Progenitor cell of endocrine pancreas (in vitro differentiated cells): ENCODE measurements at regions not wholly inside any gene's neighbourhood (a gene's known extent, or its start where the extent isn't known, plus 50 kb on each side); places are given as distances from the start of the nearest gene placed in this dataset.

Experiments used
- DNase-seq: peaks from one replicate; pipeline ENCODE4 v3.0.0; 2021; ENCODE audit warnings: low spot score; ENCODE audit not compliant: unreplicated experiment
- H3K27ac Mint-ChIP-seq: 2 replicates; pipeline ENCODE4 v1.8.0; 2021; ENCODE audit warnings: mild to moderate bottlenecking, moderate library complexity, mixed read lengths
- H3K27me3 Mint-ChIP-seq: 2 replicates; pipeline ENCODE4 v1.8.0; 2021; ENCODE audit warnings: mixed read lengths
- H3K36me3 Mint-ChIP-seq: 2 replicates; pipeline ENCODE4 v1.8.0; 2022; ENCODE audit warnings: mixed read lengths; ENCODE audit not compliant: insufficient read depth
- H3K4me1 Mint-ChIP-seq: 2 replicates; pipeline ENCODE4 v1.8.0; 2021; ENCODE audit warnings: low read depth, mixed read lengths
- H3K4me3 Mint-ChIP-seq: 2 replicates; pipeline ENCODE4 v1.8.0; 2021; ENCODE audit warnings: low read depth, mild to moderate bottlenecking, moderate library complexity, mixed read lengths
- H3K9me3 Mint-ChIP-seq: 2 replicates; pipeline ENCODE4 v1.8.0; 2021; ENCODE audit warnings: low read depth, mixed read lengths
- CTCF ChIP-seq: fragments of 200-600 bp; sonication (generic); IDR thresholded peaks from one replicate; pipeline ENCODE4 v1.5.0; 2021; ENCODE audit warnings: antibody characterized with exemption, mild to moderate bottlenecking; ENCODE audit not compliant: unreplicated experiment

GRCh38 chr20:54820392-54820791 is 345.0 kb downstream of the DOK5 start:
- DNase-seq: no peak
- H3K4me1 Mint-ChIP-seq: no peaks in the 10 kb centered on the region
- H3K36me3 Mint-ChIP-seq: no peaks in the 10 kb centered on the region
- no peak for TF ChIP-seq CTCF
- no peak overlapping the region for H3K4me3 Mint-ChIP-seq
- H3K9me3 Mint-ChIP-seq: no peaks in the 10 kb centered on the region
- H3K27ac Mint-ChIP-seq: no peak overlapping the region
- H3K27me3 Mint-ChIP-seq: no peaks in the 10 kb centered on the region

GRCh38 chr20:54806462-54806861 is 331.1 kb downstream of the DOK5 start:
- no peaks in the 10 kb centered on the region for H3K9me3 Mint-ChIP-seq

GRCh38 chr20:54794874-54795273 is 319.5 kb downstream of the DOK5 start:
- TF ChIP-seq CTCF: no peak
- H3K4me3 Mint-ChIP-seq: no peak overlapping the region
- no peaks in the 10 kb centered on the region for H3K27me3 Mint-ChIP-seq
- H3K27ac Mint-ChIP-seq: no peak overlapping the region
- no peaks in the 10 kb centered on the region for H3K4me1 Mint-ChIP-seq
- H3K36me3 Mint-ChIP-seq: no peaks in the 10 kb centered on the region
- no peak for DNase-seq
- peaks cover 6% of the 10 kb centered on the region for H3K9me3 Mint-ChIP-seq

More at GRCh38 chr20:54806462-54806861, 331.1 kb downstream of the DOK5 start:
- Mint-ChIP-seq H3K4me1 (no peaks in the 10 kb centered on the region), H3K27me3 (no peaks in the 10 kb centered on the region), H3K36me3 (no peaks in the 10 kb centered on the region), H3K27ac (no peak overlapping the region), H3K4me3 (no peak overlapping the region)
- DNase-seq: no peak
- no peak for TF ChIP-seq CTCF

GRCh38 chr20:54794110-54794509 is 318.7 kb downstream of the DOK5 start:
- TF ChIP-seq CTCF: no peak
- no peaks in the 10 kb centered on the region for H3K36me3 Mint-ChIP-seq
- H3K27me3 Mint-ChIP-seq: no peaks in the 10 kb centered on the region
- no peaks in the 10 kb centered on the region for H3K4me1 Mint-ChIP-seq
- no peak overlapping the region for H3K27ac Mint-ChIP-seq
- H3K4me3 Mint-ChIP-seq: no peak overlapping the region
- no peak for DNase-seq
- peaks cover 8% of the 10 kb centered on the region for H3K9me3 Mint-ChIP-seq

- Mint-ChIP-seq H3K27ac (no peak overlapping the region), H3K27me3 (no peaks in the 10 kb centered on the region), H3K36me3 (no peaks in the 10 kb centered on the region), H3K9me3 (peaks cover 13% of the 10 kb centered on the region), H3K4me3 (no peak overlapping the region), H3K4me1 (no peaks in the 10 kb centered on the region)
- no peak for TF ChIP-seq CTCF
- no peak for DNase-seq
Measured at GRCh38 chr20:54793291-54793992, 318.0 kb downstream of the DOK5 start.
